HG02870 (cell line): ENCODE measurements at regions not wholly inside any gene's neighbourhood (a gene's known extent, or its start where the extent isn't known, plus 50 kb on each side); places are given as distances from the start of the nearest gene placed in this dataset.

Source experiments
- ATAC-seq: cut with Tn5 transposase; IDR thresholded peaks from one replicate; pipeline ENCODE4 v1.9.1; 2021; ENCODE audit warnings: mild to moderate bottlenecking, moderate library complexity; ENCODE audit not compliant: unreplicated experiment

DNA sequence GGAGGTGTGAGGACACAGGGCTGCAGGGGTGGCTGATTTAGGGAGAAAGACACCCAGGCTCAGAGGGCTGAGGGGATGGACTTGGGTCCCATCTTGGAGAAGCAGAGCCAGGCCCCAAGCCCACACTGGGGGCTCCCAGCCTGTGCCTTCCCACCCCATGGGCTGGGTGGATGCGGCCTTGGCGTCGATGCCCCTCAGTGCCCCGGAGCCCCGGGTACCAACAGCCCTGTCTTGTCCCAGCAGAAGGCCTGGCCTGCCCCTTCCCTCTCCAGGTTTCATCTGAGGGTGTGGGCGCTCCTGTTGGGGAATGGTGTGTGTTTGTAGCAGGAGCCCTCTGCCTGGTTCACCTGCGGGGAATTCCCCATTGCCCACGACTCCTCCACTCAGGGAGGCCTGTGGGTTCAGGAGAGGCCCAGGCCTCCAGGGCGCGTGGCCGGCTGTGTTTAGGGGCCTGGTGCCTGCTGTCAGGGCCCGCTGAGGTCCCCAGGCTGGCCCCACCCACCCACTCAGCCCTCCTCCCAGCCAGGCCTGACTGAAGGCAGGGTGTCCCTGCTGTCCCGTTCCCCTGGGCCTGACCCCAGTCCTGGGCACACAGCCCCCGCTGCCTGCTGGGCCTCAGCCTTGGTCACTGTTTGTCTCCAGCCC, 51.1 kb upstream of the BEGAIN start:
- ATAC-seq = no peak

DNA sequence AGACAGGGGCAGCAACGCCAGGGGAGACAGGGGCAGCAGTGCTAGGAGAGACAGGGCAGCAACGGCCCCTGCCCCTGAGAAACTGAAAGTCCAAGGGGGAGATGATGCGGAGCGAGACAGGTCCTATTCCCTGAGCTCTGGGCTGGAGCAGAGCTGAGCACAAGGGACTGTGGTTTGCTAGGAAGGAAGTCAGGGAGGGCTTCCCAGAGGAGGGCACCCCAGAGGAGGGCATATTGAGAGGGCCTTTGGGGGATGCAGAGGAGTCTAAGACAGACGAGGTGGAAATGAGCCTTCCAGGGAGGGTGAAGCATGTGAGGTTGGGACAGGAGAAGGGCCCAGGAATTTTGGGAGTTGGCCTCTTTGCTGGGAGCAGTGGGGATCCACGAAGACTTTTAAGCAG, 52.1 kb upstream of the BEGAIN start:
- no peak for ATAC-seq

DNA sequence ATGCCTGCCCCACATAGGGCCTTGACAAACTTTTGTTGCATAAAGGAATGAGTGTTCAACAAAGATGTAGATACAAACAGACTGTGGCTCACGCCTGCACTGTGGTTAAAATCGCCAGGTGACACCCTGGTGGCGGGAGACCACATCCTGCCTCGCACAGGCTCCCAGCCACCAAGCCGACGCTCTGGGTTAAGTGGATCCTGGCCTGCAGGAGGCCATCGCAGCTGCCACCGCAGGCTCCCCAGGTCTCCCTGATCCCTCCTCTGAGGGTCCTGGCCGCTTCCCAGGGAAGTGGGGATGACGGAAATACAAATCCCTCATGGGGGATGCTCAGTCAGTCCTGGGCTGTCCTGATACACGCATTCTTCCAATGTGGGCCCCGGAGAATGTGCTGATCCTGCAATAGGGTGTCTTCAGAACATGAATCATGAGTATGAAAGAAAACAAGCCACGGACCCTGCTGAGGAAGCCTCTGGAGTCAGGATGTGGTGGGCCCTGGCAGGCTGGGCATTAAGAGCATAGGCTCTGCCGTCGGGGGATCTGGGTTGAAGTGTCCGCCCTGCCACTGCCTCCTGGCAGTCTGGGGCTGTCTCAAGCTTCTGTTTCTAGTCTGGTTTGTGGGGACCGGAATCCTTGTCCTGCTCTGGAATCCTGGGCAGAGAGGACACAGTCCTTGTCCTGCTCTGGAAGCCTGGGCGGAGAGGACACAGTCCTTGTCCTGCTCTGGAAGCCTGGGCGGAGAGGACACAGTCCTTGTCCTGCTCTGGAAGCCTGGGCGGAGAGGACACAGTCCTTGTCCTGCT, 53.5 kb upstream of the BEGAIN start:
- peak; percentile 79 for ATAC-seq

DNA sequence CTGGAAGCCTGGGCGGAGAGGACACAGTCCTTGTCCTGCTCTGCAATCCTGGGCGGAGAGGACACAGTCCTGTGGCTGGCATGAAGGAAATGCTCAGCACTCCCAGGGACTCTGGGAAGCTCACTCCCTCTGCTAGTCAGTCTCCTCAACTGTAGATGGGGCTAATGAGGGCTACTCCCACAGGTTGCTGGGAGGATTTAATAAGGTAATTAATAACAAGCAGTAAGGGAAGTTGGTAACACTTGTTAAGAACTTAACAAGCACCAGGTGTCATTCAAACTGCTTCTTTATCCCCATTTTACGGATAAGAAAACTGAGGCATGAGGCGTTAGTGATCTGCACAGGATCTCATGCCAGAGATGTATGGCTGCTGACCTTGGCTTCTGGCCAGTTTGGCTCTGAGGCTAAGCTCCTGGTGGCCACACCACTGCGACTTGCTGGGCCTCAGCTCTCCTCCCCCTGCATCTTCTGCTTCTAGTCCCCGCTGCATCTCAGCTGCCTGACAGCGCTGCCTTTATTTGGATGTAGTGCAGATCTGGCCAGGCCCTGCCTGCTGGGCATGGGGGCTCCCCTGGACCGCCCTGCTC, 54.1 kb upstream of the BEGAIN start:
- no peak for ATAC-seq

DNA sequence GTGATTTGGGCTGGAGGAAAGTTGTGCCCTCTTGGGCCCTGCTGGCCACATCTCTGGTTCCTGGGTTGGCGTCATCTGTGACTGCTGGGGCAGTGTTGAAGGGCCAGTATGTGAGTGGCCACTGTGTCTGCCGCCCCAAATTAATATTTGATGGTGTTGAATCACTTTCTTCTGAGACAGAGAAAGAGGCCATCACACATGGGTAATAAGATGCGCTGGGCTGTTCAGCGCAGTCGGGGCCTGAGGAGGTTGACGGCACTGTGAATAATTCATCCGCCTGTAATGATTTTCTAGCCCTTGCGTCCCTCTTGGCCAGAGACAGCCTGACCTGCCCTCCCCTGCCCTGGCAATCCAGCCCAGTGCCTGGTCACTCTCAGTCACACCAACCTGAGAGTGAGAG, 56.2 kb upstream of the BEGAIN start:
- ATAC-seq = no peak

DNA sequence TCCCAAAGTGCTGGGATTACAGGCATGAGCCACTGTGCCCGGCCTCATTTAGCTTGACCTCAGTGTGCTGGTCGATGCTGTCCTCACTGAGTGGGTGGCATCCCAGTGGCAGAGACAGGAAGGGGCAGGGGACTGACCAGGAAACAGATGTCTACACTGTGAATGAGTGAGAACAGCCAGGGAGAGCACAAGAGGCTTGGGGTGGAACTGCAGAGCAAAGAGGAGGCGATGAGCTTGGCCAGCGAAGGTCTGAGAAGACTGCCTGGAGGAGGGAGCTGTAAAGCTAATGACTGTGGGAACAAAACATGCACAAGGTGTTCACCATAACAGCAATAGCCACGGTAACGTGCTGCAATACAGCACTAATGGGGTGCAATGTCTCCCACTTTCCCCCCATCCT, 57.2 kb upstream of the BEGAIN start:
- no peak for ATAC-seq

DNA sequence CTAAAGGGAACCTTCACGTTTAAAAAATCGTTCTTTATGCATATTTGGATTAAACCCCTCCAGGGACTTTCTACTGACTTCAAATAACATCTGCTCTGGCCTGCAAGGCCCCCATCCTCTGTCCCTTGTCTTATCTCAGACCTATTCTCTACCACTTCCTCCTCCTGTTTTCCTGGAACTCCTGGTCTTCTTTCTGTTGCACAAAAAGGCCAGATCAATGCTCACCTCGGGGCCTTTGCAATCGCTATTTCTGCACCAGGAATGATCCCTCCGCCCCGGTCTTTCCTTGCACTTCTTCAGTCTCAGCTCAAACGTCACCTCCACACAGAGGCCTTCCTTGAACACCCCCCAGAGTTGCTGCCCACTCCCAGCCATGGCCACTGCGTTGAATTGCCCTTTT, 57.6 kb upstream of the BEGAIN start:
- ATAC-seq = no peak

DNA sequence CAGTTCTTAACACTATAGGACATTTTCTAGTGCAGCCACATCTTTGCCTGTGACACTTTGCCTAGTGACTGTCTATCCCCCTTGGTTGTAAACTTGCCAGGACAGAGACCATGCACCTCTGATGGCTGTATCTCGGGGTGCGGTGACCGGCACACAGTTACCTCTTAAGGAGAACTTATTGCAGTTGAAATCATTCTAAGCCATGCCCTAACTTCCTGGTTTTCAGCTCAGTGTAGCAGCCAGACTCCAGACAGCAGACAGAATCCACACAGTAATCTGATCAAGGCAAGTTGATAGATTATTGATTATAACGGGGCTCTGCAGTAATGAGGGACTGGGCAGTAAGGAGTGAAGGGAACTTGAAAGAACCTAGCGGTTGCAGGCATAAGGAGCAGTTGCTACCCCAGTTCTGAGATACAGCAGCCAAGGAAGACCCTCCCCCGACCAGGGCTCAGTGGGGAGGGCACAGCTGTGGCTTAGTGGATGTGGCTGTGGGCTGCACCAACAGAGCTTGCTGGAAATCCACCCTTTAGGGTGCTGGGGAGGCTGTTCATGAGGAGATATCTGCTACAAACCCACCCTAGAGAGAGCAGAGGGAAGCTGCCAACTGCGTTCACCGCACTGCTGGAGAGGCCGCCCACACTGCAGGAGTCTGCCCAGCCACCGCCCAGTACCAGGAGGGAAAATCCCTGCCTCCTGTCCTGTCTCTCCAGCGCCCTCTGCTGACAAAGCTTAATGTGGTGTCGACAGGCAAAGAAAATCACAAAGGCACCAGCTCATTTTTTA, 58.2 kb upstream of the BEGAIN start:
- peak; percentile 50 for ATAC-seq

DNA sequence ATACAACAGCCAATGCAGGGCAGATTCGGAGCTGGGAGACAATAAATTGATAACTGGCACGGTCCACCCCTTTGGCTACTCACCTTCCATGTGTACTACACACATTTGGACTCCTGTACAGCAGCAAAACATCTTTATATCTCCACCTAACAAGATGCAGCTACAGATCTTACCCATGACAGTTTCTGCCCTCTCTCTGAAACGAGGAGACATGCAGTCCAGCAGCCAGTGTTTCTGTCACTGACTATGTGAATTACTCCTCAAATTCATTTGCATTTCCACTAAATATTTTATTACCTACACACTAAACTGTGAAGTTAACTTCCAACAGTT, 58.7 kb upstream of the BEGAIN start:
- no peak for ATAC-seq

DNA sequence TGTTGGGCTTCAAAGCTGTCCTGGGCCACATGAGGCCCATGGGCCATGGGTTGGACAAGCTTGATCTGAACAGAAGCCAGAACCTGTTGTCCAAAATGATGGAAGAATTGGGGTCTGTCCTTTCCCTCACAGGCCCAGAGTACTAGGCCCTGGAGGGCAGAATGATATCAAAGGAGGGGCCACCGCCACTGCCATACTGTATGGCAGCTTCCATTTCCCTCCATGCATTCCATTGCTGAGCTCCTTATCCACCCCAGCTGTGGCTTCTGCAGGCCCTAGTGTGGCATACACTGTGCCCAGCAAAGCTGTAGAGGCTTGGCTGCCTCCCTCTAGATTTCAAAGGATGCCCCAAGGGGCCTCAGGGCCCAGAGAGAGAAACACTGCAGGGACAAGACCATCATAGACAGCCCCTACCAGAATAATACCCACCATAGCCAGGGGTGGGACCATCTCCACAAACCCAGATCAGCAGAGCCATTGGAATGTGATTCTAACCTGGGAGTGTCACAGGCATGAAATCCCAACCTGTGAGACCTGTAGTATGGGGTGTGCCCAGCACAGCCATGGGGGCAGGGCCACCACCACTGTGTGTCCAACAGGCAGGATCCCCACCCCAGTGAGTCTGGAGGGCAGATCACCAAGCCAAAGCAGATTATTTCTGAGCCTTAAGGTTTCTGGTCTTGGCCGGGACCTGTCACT, 61.4 kb upstream of the BEGAIN start:
- no peak for ATAC-seq

DNA sequence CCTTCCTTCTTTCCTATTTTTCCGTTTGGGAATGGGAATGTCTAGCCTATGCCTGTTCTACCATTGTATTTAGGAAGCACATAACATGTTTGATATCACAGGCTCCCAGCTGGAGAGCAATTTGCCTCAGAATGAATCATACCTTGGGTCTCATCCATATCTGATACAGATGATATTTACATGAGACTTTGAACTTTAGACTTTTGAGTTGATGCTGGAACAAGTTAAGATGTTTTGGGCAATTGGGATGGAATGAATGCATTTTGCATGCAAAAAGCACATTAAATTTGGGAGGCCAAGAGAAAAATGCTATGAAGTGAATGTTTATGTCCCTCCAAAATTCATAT, 61.9 kb upstream of the BEGAIN start:
- no peak for ATAC-seq

DNA sequence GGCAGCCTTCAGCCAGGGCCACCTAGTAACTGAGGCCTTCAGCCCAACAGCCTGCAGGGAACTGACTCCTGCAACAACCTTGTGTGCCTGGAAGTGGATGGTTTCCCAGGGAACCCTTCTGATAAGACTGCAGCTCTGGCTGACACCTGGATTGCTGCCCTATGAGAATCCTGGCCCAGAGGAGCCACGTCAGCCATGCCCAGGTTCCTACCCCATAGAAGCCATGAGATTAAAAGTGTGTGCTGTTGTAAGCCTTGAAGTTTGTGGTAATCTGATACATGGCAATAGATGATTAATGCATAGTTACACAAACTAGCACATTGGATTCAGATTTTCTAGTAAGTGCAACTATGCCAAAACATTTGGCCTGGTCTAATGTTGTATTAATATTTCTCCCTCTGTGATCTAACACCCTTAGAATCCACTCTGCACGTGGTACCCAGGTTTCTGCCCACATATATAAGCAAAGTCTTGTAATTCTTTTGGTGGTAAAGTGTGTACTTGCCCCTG, 64.8 kb upstream of the BEGAIN start:
- ATAC-seq = no peak

DNA sequence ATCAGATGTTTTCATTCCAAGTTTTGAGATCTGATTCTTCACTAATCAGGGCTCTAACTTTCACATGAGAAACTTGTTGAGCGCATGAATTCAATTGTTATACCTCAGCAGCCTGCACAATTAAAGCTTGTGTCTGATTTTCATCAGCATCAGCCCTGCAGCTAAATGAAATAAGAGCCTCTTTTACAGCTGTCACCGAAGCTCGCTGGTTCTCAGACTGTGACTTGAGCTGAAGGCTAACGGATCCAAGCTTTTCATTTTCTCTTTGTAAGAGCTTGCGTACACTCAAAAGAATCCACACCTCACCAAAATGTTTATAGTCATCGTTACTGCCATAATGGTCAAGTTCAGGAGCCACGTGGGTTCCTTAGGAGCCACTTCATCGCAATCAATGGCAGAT, 65.5 kb upstream of the BEGAIN start:
- ATAC-seq = no peak

DNA sequence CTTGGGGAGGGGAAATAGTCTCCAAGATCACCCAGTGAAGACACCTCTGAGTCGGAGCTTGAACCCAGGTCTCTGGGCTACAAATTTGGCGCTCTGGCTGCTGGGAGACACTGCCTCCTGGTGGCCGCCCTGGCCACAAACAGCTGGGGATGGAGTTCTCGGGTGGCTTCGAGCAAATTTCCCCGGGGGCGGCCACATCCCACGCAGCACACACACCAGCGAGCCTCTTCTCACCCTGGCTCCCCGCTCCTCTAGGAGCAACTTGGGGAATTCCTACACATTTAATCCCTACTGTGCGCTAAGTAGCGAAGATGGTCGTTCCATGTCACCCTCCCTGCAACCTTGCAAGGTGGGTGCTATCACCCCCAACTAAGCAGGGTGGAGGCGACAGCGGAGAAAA, 66.2 kb upstream of the BEGAIN start:
- no peak for ATAC-seq

DNA sequence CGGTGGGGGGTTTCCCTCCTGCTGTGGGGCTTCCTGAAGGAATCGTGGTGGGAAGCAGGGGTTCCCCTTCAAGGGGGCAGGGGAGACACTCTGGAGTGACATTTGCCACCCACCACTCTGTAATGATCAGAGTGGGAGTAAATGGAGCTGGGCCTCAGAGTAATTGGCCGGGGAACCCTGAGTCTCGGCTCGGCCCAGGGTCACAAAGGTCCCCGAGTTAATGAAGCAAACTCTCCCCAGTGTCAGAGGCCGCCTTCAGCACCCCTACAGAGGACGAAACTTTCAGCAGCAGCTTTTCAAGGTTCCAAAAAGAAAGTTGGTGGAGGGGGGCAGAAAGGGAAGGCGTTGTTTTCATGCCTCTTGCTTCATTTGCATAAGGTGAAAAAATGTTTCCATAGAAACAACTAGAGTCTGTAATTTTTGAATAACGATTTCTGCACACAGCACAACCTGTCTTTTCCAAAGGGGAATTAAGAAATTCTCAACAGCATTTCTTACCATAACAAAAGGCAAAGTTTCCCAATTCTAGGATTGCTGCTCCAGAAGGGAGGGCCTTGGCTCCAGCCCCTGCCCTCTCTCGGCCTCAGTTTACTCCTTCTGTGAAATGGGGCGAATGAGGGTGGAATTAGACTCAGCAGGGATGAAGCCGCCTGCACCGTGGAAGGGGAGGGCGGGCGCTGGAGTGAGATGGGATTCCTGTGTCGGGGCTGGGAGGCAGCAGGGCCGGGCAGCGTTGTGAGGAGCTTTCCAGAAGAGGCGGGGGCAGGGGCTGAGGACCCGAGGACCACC, 67.0 kb upstream of the BEGAIN start:
- ATAC-seq = no peak

DNA sequence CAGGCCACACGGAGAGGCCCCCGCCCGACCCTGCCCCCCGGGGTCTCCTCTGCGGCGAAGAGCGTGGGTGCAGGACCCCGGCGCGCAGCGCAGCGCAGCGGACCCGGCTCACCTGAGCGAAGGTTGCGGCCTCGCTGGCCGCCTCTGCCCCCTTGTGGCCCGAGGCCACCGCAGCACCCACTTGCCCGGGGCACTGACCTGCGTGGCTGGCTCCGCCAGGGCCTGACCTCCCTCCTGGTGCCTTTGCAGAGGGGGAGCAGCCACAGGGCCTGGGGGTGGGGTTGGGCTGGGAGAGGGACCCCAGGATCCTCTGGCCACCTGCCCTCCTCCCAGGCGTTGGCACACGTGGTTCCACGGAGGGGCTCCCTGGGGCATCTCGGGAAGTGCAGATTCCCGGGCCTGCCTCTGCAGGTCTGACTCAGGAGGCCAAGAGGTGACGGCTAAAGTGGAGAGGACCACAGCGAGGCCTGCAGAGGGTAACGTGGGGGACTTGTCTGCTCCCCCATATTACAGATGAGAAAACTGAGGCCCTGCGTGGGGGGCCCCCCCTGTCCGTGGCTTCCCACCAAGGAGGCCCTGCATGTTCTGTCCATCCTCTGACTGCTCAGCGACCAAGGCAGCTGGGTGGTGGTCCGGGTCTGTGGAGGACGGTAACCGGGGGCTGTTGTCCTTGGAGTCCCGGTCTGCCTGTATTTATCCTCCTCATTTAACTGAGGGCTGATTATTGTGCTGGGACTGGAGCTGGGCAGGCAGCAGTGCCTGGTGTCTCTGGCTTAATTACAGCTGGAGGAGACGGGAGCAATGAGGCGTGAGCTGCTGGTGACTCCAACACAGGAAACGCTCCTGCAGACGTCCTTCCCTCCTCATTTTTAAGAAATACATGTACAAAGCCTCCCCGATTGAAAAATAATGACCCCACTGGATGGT, 67.9 kb upstream of the BEGAIN start:
- ATAC-seq = no peak

DNA sequence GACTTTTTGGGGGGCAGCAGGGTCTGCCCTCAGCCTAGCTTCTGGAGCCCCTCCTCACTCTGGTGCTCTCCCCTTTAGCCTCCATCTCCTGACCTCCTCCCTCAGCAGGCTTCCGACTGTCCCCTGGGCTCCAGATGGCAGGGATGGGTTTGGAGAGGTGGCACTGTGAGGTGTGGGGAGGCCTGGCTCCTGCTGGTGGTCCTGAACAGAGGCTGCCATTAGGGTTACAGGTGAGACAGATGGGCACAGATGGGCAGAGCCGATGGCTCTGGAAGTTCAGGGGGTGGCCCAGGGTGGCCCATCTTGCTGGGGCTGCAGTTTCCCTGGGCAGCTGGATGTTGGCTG, 68.5 kb upstream of the BEGAIN start:
- no peak for ATAC-seq

DNA sequence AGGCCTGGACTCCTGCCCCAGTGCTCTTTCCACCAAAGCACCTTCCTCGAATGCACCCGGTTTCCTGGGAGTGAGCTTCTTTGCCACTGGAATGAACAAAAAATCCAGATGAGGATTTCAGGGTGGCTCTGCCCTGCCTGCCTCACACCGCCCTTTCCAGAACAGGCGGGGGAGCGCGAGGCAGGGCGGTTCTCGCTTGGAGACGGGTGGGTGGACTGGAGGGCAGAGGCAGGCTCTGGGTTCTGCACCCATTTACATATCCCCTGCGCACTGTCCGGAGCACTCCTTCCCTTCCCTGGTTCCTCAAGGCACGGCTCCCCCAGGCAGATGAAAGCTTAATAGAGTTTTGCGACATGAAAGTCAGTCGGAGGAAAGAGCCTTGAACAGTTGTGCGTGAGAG, 69.7 kb upstream of the DLK1 start:
- no peak for ATAC-seq

DNA sequence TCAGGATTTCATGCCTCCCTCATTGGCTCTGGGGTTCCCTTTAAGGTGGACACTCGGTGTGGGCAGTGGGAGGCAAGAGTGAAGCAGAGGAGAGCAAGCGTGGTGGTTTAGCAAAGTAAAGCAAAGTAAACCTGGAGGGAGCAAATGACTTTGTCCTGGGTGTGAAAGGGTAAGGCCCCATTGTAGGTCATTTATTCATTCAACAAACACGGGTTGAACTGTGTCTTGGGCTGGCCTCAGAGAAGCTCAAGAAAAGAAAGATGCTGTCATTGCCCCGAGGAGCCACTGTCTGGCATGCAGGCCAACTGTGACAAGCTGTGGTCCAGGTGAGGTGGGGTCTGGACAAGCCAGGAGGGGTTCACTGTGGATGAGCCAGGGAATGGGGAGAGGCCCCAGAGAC, 68.9 kb upstream of the DLK1 start:
- ATAC-seq = no peak
